Mesenteric fat pad (tissue), 1 donor: ENCODE measurements at regions not wholly inside any gene's neighbourhood (a gene's known extent, or its start where the extent isn't known, plus 50 kb on each side); places are given as distances from the start of the nearest gene placed in this dataset.

Source experiments
- DNase-seq: peaks from one replicate; pipeline ENCODE4 v3.0.0-alpha.2; 2020; ENCODE audit warnings: low spot score
- donor health status: DM: yes; HTN: yes; CAD: no.

GRCh38 chrX:4277122-4277521, 563.7 kb upstream of the PRKX start:
- DNase-seq: no peak

GRCh38 chrX:4268676-4269075, 555.2 kb upstream of the PRKX start:
- no peak for DNase-seq

DNA sequence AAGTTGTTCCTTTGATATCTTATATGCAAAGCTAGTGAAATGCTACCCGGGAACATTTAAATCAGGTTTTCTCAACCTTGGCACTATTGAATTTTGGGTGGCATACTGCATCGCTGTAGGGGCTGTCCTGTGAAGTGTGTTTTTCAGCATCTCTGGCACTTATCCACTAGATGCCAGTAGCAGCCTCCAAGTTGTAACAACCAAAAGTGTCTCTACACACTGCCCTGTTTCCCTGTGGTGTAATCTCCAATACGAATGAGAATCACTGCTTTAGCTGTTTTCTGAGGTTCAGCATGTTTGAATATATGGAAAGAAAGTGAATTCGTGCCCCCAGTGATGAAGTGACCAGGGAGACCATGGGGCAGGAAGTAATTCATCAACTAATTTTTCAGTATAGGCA, 551.6 kb upstream of the PRKX start:
- DNase-seq: no peak

- no peak for DNase-seq
These were observed 549.8 kb upstream of the PRKX start for GRCh38 chrX:4263030-4263803.

DNA sequence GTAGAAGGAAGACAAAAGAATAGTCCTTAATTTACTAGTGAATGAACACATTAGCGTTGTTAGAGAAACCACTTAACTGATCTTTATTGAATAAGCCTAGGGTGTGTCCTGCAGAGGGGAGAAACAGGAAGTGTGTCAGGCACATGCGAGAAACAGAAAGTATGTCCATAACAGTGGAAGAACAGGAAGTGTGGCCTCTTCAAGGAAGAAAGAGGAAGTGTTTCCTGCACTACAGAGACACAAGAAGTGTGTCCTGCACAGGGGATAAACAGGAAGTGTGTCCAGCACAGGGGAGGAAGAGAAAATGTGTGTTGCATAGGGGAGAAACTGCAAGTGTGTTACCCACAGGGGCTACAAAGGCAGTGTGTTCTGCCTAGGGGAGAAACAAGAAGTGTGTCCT, 539.6 kb upstream of the PRKX start:
- no peak for DNase-seq

DNA sequence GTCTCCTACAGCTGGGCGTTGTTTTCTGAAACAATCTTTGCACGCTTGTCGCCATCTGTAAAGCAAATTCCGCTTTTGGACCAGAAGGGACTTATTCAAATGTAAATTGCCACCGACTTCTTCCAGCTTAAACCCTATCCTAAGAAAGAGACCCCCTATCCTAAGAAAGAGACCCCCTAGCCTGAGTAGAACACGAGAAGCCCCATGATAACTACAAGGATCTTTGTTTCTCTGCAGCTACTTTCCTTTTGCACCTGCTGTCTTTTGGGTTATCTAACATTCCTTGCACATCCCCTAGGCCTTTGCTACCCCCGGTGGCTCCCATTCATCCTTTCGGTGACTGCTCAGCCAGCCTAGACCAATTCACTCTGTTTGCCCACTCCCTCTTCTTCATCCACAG, 536.0 kb upstream of the PRKX start:
- no peak for DNase-seq

- no peak for DNase-seq
These were observed 530.3 kb upstream of the PRKX start for GRCh38 chrX:4243759-4244158.

DNA sequence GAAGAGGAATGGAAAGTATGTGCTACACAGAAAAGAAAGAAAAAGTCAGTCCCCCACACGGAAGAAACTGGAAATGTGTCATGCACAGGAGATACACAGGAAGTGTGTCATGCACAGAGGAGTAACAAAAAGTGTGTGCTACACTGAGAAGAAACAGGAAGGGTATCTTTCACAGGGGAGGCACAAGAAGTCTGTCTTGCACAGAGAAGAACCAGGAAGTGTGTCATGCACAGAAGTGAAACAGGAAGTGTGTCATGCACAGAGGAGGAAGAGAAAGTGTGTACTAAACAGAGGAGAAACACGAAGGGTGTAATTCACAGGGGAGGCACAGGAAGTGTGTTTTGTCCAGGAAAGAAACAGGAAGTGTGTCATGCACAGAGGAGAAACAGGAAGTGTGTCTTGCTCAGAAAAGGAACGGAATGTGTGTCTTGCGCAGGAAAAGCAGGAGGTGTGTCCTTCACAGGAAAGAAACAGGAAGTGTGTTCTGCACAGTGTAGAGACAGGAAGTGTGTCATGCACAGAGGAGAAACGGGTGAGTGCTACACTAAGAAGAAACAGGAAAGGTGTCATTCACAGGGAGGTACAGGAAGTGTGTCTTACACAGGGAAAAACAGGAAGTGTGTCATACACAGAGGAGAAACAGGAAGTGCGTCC, 527.2 kb upstream of the PRKX start:
- no peak for DNase-seq

GRCh38 chrX:4239650-4240540, 526.4 kb upstream of the PRKX start:
- no peak for DNase-seq

GRCh38 chrX:4238916-4239315, 525.5 kb upstream of the PRKX start:
- DNase-seq: no peak

DNA sequence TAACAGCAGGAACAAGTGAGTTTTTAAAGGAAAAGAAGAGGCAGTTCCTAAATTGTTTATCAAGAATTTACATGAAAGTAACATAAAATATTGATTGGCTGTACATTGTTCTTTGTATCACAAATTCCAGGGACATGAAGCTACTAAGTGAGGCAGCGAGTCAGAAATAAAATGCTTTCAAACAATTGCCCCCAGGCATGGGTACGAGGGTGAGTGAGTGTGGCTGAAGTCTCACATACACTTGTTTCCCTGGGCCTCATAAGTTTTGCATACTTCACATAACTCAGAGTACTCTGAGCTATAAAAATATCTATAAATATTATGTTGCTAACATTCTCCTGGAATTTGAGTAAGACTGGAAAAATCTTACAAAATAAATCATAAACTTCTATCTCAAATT, 511.6 kb upstream of the PRKX start:
- no peak for DNase-seq

- no peak for DNase-seq
These were observed 493.5 kb upstream of the PRKX start for GRCh38 chrX:4206941-4207340.

- DNase-seq: no peak
These were observed 484.5 kb upstream of the PRKX start for GRCh38 chrX:4197971-4198370.

- DNase-seq: no peak
These were observed 480.2 kb upstream of the PRKX start for GRCh38 chrX:4193500-4194155.

DNA sequence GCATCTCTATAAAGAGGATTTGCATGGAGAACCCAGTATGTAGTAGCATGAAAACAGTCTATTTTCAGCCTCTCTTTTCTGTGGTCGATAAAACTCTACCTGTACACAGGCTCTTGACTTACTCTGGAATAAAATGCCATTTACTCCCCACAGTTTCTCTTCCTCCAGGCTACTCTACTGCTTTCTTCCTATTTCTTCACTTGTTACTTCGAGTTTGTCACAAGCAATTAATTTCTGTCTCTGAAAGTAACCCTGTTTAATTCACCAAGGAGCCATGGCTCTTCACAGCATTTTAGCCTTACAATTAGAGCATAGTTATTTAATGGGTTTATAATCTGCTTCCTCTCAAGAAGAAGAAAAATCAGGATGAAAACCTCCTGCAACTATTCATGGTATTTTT, 472.9 kb upstream of the PRKX start:
- no peak for DNase-seq

- no peak for DNase-seq
These were observed 471.6 kb upstream of the PRKX start for GRCh38 chrX:4185086-4185485.

- DNase-seq: no peak
These were observed 469.0 kb upstream of the PRKX start for GRCh38 chrX:4182408-4182806.

DNA sequence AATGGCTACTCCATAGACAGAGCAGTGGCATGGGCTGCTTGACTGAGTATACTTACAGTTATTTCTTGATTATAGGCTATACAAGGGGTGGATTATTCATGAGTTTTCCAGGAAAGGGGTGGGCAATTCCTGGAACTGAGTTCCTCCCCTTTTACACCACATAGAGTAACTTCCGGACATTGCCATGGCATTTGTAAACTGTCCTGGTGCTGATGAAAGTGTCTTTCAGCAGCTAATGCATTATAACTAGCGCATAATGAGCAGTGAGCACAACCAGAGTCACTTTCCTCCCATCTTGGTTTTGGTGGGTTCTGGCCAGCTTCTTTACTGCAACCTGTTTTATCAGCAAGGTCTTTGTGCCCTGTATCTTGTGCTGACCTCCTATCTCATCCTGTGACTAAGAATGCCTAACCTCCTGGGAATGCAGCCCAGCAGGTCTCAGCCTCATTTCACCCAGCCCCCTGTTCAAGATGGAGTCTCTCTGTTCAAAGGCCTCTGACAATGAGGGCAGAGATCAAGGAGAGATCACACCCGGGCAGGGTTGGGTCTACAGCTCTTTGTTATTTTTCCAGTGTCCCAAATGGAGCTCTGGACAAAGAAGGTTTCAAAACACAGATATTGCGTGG, 468.4 kb upstream of the PRKX start:
- no peak for DNase-seq

DNA sequence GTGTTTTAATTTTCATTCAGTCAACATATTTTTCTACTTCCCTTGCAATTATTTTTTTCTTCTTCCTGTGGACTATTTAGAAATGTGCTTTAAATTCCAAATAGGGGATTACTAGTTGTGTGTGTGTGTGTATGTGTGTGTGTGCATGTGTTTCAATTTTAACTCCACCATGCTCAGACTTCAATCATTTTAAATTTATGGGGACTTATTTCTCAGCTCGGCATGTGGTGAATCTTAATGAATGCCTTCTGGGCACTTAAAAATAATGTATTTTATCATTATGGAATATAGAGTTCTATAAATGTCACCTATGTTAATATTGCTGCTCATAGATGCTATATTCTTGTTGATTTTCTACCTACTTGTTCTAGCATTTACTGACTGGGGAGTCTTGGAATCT, 465.6 kb upstream of the PRKX start:
- DNase-seq: no peak

GRCh38 chrX:4175221-4175620, 461.8 kb upstream of the PRKX start:
- no peak for DNase-seq

DNA sequence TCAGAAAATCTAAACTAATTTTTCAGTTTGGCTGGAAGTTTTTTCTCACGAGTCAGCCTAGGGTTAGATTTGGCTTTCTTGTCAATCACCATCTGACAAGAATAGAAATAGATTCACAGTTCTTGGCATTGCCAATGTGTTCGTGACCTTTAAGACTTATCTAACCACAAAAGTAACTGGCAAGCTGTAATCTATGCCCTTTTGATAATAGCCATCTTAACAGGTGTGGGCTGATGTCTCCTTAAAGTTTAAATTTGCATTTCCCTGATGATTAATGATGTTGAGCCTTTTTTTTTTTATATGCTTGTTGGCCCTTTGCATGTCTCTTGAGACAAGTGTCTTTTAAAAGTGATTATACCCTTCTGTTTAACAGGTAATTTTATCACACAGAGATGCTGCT, 460.3 kb upstream of the PRKX start:
- DNase-seq: no peak
